T-helper 2 cell treated with Interferon-gamma antibody and Interleukin-4, amounts not matched to agents 100 ng/mL and 5 ng/mL, for 36 hours (primary cell): ENCODE measurements at regions not wholly inside any gene's neighbourhood (a gene's known extent, or its start where the extent isn't known, plus 50 kb on each side); places are given as distances from the start of the nearest gene placed in this dataset.
"Not testable (repeated sequence)": the region's sequence is repeated elsewhere in the genome, so short reads cannot be mapped to it uniquely, and the experiment has no call there.

Source experiments
- intact Hi-C: fragments of 100-400 bp; cut with micrococcal nuclease; formaldehyde crosslinking; loops from one replicate; pipeline ENCODE4 v1.15.1; 2023

GRCh38 chr4:55028196-55028595, 97.2 kb downstream of the KDR start:
- intact Hi-C loops: no loop called here

DNA sequence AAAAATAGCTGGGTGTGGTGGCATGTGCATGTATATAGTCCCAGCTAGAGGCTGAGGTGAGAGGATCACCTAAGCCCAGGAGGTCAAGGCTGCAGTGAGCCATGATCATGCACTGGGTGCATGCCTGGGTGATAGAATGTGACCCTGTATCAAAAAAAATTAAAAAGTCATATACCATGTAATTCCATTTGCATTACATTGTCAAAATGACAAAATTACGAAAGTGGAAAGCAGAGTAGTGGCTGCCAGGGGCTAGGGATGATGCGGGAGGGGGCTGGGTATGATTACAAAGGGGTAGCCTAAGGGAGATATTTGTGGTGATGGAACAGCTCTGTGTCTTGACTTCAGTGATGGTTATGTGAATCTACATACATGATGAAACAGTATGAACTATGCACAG, 97.8 kb downstream of the KDR start:
- intact Hi-C loops: no loop called here

GRCh38 chr4:55025456-55025855, 99.9 kb downstream of the KDR start:
- intact Hi-C loops: not testable (repeated sequence)

DNA sequence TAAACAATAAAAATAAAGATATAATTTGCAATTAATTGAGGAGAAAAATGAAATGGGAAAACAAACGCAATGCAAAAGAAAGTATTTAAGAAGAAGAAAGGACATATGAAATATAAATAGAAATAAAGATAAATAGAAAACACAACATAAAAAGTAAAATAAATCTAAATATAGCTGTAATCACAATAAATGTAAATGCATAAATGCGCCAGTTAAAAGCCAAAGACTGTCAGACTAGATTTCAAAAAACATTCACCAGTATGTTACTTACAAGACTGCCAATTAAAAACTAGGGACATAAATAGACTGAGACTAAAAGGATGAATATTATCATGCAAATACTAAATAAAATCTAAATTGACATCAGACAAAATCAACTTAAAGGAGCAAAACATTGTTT, 102.4 kb downstream of the KDR start:
- intact Hi-C loops: no loop called here

- intact Hi-C loops: no loop called here
Measured at GRCh38 chr4:55021214-55021613, 104.2 kb downstream of the KDR start.

GRCh38 chr4:55020131-55020530, 105.3 kb downstream of the KDR start:
- intact Hi-C loops: no loop called here

GRCh38 chr4:55018978-55019377, 106.4 kb downstream of the KDR start:
- intact Hi-C loops: no loop called here

- intact Hi-C loops: no loop called here
Measured at GRCh38 chr4:55018521-55018920, 106.9 kb downstream of the KDR start.

DNA sequence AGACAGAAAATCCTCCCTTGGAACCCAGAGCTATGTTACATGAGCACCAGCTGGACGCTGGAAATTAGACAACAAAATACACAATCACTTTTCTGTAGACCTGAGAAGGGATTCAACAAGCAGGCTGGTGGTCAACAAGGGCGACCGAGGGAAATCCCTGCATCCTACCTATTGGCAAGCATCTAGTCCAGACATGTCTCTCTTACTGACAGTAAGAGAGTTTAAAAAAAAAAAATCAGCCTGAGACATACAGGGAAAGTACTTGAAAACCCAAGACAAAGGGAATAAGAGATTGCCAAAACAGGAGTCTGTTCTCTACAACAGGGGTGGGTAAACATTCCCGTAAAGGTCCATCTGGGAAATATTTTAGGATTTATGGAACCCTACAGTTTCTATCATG, 108.0 kb downstream of the KDR start:
- intact Hi-C loops: no loop called here

GRCh38 chr4:55016131-55016530, 109.3 kb downstream of the KDR start:
- intact Hi-C loops: no loop called here

- intact Hi-C loops: no loop called here
Measured at GRCh38 chr4:55014876-55015275, 110.5 kb downstream of the KDR start.

DNA sequence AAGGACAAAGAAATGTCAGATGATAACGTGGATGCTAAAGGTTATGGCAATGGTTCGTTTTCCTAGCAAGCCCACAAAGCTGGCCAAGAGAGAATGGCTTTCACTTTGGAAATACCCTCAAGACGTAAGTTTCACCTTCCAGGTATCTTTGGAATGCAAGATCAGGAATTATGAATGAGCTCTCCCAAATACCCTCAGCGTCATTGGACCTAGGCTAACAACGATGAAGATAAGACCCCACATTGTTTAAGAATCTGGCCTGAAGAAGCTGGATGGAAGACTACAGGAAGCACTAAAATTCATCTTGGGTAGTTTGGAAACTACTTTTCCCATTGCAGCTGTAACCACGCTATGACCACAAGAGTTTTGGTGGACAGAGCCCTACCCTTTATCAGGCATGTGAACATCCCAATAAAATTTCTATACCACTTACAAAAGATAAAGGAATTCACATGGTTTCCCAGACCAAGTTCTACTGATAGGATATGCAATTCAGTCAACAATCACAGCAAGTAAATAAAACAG, 111.9 kb downstream of the KDR start:
- intact Hi-C loops: no loop called here

- intact Hi-C loops: no loop called here
Measured at GRCh38 chr4:55012363-55013230, 112.8 kb downstream of the KDR start.

DNA sequence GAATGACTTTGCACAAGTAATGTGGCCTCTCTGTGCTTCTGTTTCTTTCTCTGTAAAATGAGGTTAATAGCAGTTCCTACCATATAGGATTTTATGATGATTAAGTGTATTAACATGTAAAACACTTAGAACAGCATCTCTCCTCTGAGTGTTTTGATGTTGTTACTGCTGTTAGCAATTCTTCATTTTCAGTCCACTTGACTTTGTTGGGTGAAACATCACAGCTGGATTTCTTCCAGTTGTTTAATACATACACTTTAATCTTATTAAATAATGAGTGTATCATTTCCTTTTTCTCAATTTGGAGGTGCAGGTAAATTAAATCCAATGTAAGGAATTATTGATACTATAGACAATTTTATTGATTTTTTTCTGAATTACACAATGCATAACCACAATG, 113.6 kb downstream of the KDR start:
- intact Hi-C loops: no loop called here

GRCh38 chr4:55010550-55010949, 114.8 kb downstream of the KDR start:
- intact Hi-C loops: no loop called here

GRCh38 chr4:55008166-55009056, 117.0 kb downstream of the KDR start:
- intact Hi-C loops: no loop called here

- intact Hi-C loops: no loop called here
Measured at GRCh38 chr4:55005910-55006309, 119.5 kb downstream of the KDR start.

DNA sequence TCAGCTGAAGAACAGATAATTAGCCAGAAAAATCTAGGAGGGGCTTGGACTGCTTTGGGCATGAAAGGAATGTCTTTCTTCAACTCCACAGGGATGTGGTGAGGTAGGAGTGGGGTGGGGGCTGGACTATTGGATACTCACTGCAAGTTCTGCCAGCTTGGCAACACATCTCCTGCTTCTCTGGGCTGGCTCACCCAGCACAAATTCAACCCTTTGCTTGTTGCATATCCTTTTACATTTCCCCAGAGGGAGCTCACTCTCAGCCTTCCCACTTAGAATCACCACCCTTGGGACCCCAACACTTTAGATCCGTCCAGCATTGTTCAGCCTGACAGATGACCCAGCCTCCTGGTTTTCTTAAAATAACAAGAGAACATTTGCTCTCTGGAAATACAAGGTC, 120.6 kb downstream of the KDR start:
- intact Hi-C loops: no loop called here

DNA sequence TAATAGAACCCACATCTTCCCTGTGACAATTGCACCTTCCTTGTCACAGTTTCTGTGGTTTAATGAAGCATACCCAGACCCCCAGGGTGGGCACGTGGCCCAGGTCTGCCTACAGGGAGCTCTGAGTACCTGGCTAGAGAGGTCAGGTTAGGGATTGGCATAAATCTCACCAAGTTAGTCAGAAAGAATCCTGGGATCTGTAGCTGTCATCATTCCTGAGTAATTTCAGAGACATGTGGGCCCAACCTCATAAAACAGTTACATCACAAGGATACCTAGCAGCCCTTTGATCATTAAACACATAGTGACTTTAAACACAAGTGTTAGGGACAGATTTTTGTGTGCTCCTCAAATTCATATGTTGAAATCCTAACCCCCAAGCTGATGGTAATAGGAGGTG, 123.0 kb downstream of the KDR start:
- intact Hi-C loops: no loop called here

GRCh38 chr4:55001538-55001937, 123.9 kb downstream of the KDR start:
- intact Hi-C loops: no loop called here

- intact Hi-C loops: no loop called here
Measured at GRCh38 chr4:54999003-54999402, 126.4 kb downstream of the KDR start.

GRCh38 chr4:54993473-54994026, 131.8 kb downstream of the KDR start:
- intact Hi-C loops: not testable (repeated sequence)
